ENCODE measurements at regions not wholly inside any gene's neighbourhood (a gene's known extent, or its start where the extent isn't known, plus 50 kb on each side); places are given as distances from the start of the nearest gene placed in this dataset.

DNA sequence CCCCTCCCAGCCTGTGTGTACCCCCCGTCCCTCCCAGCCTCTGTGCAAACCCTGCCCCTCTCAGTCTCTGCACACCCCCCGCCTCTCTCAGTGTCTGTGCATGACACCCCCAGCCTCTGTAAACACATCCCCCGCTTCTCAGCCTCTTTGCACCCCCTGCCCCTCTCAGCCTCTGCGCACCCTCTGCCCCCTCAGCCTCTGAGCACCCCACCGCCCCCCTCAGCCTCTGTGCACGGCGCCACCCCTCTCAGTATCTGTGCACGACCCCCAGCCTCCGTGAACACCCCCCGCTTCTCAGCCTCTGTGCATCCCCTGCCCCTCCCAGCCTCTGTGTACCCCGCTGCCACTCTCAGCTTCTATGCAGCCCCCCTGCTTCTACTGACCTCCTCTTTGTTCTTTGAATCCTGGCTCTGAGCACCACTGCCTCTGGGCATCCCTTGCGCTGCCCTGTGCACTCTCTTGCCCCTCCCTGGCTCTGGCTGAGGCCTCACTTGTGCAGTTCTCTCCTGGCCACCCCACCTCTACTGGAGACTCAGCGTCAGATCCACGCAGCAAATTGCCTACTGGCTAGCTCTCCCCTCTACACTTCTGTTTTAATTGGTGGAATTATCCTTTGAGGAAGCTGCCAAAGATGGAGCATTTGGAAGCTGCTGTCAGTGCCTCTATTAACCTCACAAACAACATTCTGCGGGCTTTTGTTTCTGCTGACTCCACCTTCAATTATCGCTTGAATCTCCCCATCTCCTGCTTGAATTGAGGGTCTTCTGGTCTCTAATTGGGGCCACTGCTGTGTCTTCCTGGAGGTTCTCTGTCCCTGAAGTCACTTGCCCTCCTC, 838.6 kb downstream of the TBC1D22A start:
- TF ChIP-seq POLR2A (IDR thresholded peaks at IDR 0.05) = no peak
- TF ChIP-seq EP300 (IDR thresholded peaks at IDR 0.05) = no peak
- TF ChIP-seq POLR2AphosphoS5 (IDR thresholded peaks at IDR 0.05) = no peak
- TF ChIP-seq, protein P1, sequence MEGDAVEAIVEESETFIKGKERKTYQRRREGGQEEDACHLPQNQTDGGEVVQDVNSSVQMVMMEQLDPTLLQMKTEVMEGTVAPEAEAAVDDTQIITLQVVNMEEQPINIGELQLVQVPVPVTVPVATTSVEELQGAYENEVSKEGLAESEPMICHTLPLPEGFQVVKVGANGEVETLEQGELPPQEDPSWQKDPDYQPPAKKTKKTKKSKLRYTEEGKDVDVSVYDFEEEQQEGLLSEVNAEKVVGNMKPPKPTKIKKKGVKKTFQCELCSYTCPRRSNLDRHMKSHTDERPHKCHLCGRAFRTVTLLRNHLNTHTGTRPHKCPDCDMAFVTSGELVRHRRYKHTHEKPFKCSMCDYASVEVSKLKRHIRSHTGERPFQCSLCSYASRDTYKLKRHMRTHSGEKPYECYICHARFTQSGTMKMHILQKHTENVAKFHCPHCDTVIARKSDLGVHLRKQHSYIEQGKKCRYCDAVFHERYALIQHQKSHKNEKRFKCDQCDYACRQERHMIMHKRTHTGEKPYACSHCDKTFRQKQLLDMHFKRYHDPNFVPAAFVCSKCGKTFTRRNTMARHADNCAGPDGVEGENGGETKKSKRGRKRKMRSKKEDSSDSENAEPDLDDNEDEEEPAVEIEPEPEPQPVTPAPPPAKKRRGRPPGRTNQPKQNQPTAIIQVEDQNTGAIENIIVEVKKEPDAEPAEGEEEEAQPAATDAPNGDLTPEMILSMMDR (IDR thresholded peaks at IDR 0.05) = no peak
- Histone ChIP-seq H3K27me3 (peaks cover 0 to 50% (median 0%) of the 10 kb centered on the region in 3 donors), H3K36me3 (no peaks in the 10 kb centered on the region), H3K4me1 (no peaks in the 10 kb centered on the region), H3K27ac (no peak overlapping the region), H3K4me3 (no peak overlapping the region), H3K9me3 (peaks cover 0 to 6% (median 3%) of the 10 kb centered on the region in 4 donors)
- DNase-seq = peak in 1 of 2 donors; percentile 13
- WGBS, 5 donors = 57 to 81% (median 76%) methylated on average over 16 of the region's 16 CpGs
- intact Hi-C loops (cut with DNase I; ENCODE audit: low total_unique reads) = no loop called here

DNA sequence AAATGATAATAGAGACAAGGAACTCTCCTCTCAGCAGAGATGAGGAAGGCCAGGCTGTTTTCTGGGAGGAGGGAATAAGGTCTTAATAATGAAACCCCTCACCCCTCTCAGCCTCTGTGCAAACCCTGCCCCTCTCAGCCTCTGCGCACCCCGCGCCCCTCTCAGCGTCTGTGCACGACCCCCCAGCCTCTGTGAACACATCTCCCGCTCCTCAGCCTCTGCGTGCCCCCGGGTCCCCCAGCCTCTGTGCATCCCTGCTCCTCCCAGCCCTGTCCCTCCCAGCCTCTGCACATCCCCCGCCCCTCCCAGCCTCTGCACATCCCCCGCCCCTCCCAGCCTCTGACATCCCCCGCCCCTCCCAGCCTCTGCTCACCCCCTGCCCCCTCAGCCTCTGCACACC, 837.8 kb downstream of the TBC1D22A start:
- intact Hi-C loops (cut with DNase I; ENCODE audit: low total_unique reads) = no loop called here
- Histone ChIP-seq H3K27ac (no peak overlapping the region), H3K9me3 (peaks cover 0 to 6% (median 3%) of the 10 kb centered on the region in 4 donors), H3K36me3 (no peaks in the 10 kb centered on the region), H3K27me3 (peaks cover 0 to 46% (median 0%) of the 10 kb centered on the region in 3 donors), H3K4me1 (no peaks in the 10 kb centered on the region), H3K4me3 (no peak overlapping the region)
- no peak for DNase-seq
- 52 to 76% (median 70%) methylated on average over 8 to 11 of the region's 11 CpGs for WGBS, 5 donors
- TF ChIP-seq EP300 (IDR thresholded peaks at IDR 0.05) (no peak), POLR2A (IDR thresholded peaks at IDR 0.05) (no peak), POLR2AphosphoS5 (IDR thresholded peaks at IDR 0.05) (no peak)
- TF ChIP-seq, protein P1 (IDR thresholded peaks at IDR 0.05) = no peak

DNA sequence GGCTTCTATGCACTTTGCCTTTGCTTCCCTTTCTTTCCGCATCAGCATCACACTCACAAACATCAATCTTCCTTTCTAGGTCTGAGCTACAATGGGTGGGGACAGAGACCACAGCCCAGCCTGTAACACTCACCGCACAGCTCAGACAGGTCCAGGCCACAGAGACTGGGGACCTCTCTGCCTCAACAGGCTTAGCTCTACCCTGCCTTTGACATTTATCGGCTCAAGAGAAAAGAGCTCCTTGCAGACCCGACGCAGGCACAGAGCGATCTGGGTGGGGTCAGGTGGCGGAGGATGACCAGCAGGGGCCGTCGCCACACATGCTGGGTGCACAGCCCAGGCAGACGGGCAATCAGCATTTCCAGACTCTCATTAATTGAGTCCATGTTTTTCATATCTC, 837.3 kb downstream of the TBC1D22A start:
- Histone ChIP-seq H3K9me3 (peaks cover 0 to 6% (median 3%) of the 10 kb centered on the region in 4 donors), H3K27ac (no peak overlapping the region), H3K27me3 (peaks cover 0 to 46% (median 0%) of the 10 kb centered on the region in 3 donors), H3K36me3 (no peaks in the 10 kb centered on the region), H3K4me3 (no peak overlapping the region), H3K4me1 (no peaks in the 10 kb centered on the region)
- intact Hi-C loops (cut with DNase I; ENCODE audit: low total_unique reads) = loop anchor here (10.0 kb wide), 1 partner anchor 1985 kb away; no protein-coding TSS in a partner anchor
- DNase-seq = peak in 1 of 2 donors; percentile 8
- 45 to 70% (median 63%) methylated on average over 10 of the region's 10 CpGs for WGBS, 5 donors
- TF ChIP-seq, protein P1 (IDR thresholded peaks at IDR 0.05) = no peak
- TF ChIP-seq EP300 (IDR thresholded peaks at IDR 0.05) = no peak
- no peak for TF ChIP-seq POLR2AphosphoS5 (IDR thresholded peaks at IDR 0.05)
- TF ChIP-seq POLR2A (IDR thresholded peaks at IDR 0.05) = no peak

DNA sequence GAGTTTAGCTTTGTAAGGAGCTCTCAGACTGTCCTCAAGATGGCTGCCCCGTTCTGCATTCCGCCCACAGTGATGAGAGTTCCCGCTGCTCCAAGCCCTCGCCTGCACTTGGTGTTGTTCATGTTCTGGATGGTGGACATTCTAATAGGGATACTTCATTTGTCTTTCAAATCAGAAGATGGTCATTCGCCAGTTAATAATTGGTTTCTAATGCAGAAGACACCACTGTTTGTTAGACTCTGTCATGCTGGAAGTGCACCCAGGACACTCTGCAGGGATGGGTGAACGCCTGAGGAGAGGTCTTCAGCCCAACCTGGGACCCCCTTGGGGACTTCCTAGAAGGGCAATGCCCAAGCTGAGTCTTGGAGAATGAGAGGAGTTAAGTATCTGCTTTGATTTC, 836.4 kb downstream of the TBC1D22A start:
- Histone ChIP-seq H3K27me3 (peaks cover 0 to 46% (median 0%) of the 10 kb centered on the region in 3 donors), H3K4me3 (no peak overlapping the region), H3K9me3 (peaks cover 0 to 6% (median 3%) of the 10 kb centered on the region in 4 donors), H3K4me1 (no peaks in the 10 kb centered on the region), H3K27ac (no peak overlapping the region), H3K36me3 (no peaks in the 10 kb centered on the region)
- intact Hi-C loops (cut with DNase I; ENCODE audit: low total_unique reads) = loop anchor here (10.0 kb wide), 1 partner anchor 1984 kb away; no protein-coding TSS in a partner anchor
- TF ChIP-seq POLR2A (IDR thresholded peaks at IDR 0.05) (no peak), EP300 (IDR thresholded peaks at IDR 0.05) (no peak), POLR2AphosphoS5 (IDR thresholded peaks at IDR 0.05) (no peak)
- TF ChIP-seq, protein P1 (IDR thresholded peaks at IDR 0.05) = no peak
- DNase-seq = peak in 1 of 2 donors; percentile 7
- 85 to 92% (median 89%) methylated on average over 6 of the region's 6 CpGs for WGBS, 5 donors
